Sigmoid colon (tissue), 4 donors: ENCODE measurements at regions not wholly inside any gene's neighbourhood (a gene's known extent, or its start where the extent isn't known, plus 50 kb on each side); places are given as distances from the start of the nearest gene placed in this dataset.

ENCODE experiments used
- CTCF ChIP-seq, 4 experiments: fragments of 450-650 bp in 3 of 4; fragments of 200-600 bp in 1 of 4; IDR thresholded peaks; one replicate each; pipeline ENCODE4 v1.5.1; 2016 to 2019; ENCODE audit warnings: antibody characterized with exemption in 4 of 4, mild to moderate bottlenecking in 3 of 4, moderate library complexity in 2 of 4
- POLR2A ChIP-seq, 2 donors: fragments of 450-650 bp; IDR thresholded peaks; one replicate each; pipeline ENCODE4 v1.6.1; 2016; ENCODE audit warnings: antibody characterized with exemption in 2 of 2, mild to moderate bottlenecking in 2 of 2, moderate library complexity in 2 of 2
- POLR2AphosphoS5 ChIP-seq, 4 donors: sonication (generic); formaldehyde crosslinking; IDR thresholded peaks; one replicate each; pipeline ENCODE4 v1.6.1; 2017; ENCODE audit warnings: antibody characterized with exemption in 4 of 4

DNA sequence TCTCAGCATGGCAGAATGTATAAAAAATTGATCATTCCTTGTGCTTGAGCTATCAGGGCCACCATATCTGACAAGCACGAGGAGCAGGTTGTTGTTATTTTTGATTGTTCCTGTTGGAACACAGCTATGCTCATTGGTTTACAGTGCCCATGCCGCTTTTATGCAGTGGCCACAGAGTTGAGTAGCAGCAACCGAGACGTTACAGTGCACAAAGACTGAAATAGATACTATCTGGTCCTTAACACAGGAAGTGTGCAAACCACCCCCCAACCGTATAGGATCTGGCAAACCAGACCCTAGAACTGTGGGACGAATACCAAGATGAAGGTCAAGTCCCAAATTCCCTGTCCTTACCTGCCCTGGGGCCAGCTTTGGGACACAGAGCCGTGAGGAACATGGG is 216.6 kb downstream of the KLF6 start:
- TF ChIP-seq CTCF (IDR thresholded peaks at IDR 0.05) (no peak), POLR2A (IDR thresholded peaks at IDR 0.05) (no peak), POLR2AphosphoS5 (IDR thresholded peaks at IDR 0.05) (no peak)
